H1 (cell line): ENCODE measurements at regions not wholly inside any gene's neighbourhood (a gene's known extent, or its start where the extent isn't known, plus 50 kb on each side); places are given as distances from the start of the nearest gene placed in this dataset.

ENCODE experiments used
- CTCF ChIA-PET: fragments of 300-600 bp; sonication (Branson Sonifier 250); formaldehyde crosslinking; loops from one replicate; lab custom pipeline; 2021; ENCODE audit not compliant: partially characterized antibody; lab: Charles Lee
- POLR2A ChIA-PET: fragments of 300-600 bp; sonication (Branson Sonifier 250); formaldehyde crosslinking; loops from one replicate; lab custom pipeline; 2021; ENCODE audit warnings: inconsistent platforms; ENCODE audit not compliant: partially characterized antibody; lab: Charles Lee
- DNase-seq, 2 experiments: peaks; one replicate each; pipeline versions ENCODE4 v3.0.0 to v3.0.0-alpha.2; 2010 to 2022; ENCODE audit warnings: low spot score in 2 of 2, low read depth in 1 of 2, mixed read lengths in 1 of 2
- FAIRE-seq: peaks from 2 replicates; lab custom pipeline; 2011; peaks lifted over from hg19 to GRCh38; lab: Jason Lieb, UNC
- H2AFZ ChIP-seq: 2 replicates; pipeline ENCODE4 v1.8.1; 2012; ENCODE audit warnings: low read length, inconsistent platforms
- H2AK5ac ChIP-seq: 2 replicates; pipeline ENCODE4 v1.6.1; 2013; ENCODE audit warnings: low read depth, low read length
- H2BK120ac ChIP-seq: replicated peaks from 2 replicates; pipeline ENCODE3; 2013; ENCODE audit warnings: low read depth, low read length, inconsistent platforms
- H2BK12ac ChIP-seq: 2 replicates; pipeline ENCODE4 v1.6.1; 2013; ENCODE audit warnings: low read depth, low read length
- H2BK15ac ChIP-seq: 2 replicates; pipeline ENCODE4 v1.6.1; 2013; ENCODE audit warnings: low read length
- H2BK20ac ChIP-seq: 2 replicates; pipeline ENCODE4 v1.6.1; 2013; ENCODE audit warnings: low read length
- H2BK5ac ChIP-seq: 2 replicates; pipeline ENCODE4 v1.6.1; 2013; ENCODE audit warnings: low read depth, low read length
- H3K14ac ChIP-seq: 2 replicates; pipeline ENCODE4 v1.6.1; 2013; ENCODE audit warnings: inconsistent platforms; ENCODE audit not compliant: insufficient read length
- H3K18ac ChIP-seq: 2 replicates; pipeline ENCODE4 v1.6.1; 2013; ENCODE audit warnings: low read length; ENCODE audit errors: extremely low read depth
- H3K23ac ChIP-seq: 2 replicates; pipeline ENCODE4 v1.6.1; 2013; ENCODE audit warnings: inconsistent platforms; ENCODE audit not compliant: insufficient read length
- H3K23me2 ChIP-seq: 2 replicates; pipeline ENCODE4 v1.6.1; 2013; ENCODE audit warnings: low read depth, low read length
- H3K27ac ChIP-seq: 2 replicates; pipeline ENCODE4 v1.6.1; 2011; ENCODE audit warnings: low read depth, low read length, inconsistent platforms
- H3K27me3 ChIP-seq, 4 experiments: replicated peaks in 1 of 4; 1 replicate in 1 of 4; 2 replicates in 3 of 4; pipeline versions ENCODE4 v1.6.1 to v1.8.1; 2011 to 2013; ENCODE audit warnings: low read length in 3 of 4, mild to moderate bottlenecking in 3 of 4, inconsistent platforms in 2 of 4, mixed read lengths in 2 of 4, moderate library complexity in 1 of 4; ENCODE audit not compliant: control insufficient read depth in 3 of 4, insufficient read depth in 3 of 4; ENCODE audit errors: extremely low read depth in 1 of 4
- H3K36me3 ChIP-seq, 4 experiments: 2 replicates each; pipeline versions ENCODE4 v1.6.1 to v1.8.1; 2011 to 2013; ENCODE audit warnings: mild to moderate bottlenecking in 4 of 4, low read length in 3 of 4, moderate library complexity in 2 of 4, control low read depth in 1 of 4, inconsistent platforms in 1 of 4; ENCODE audit not compliant: insufficient read depth in 4 of 4, control insufficient read depth in 2 of 4
- H3K4ac ChIP-seq: replicated peaks from 2 replicates; pipeline ENCODE3; 2013; ENCODE audit warnings: low read length, low read depth, mixed read lengths, inconsistent platforms; ENCODE audit not compliant: insufficient read length
- H3K4me1 ChIP-seq, 4 experiments: replicated peaks in 1 of 4; 1 replicate in 1 of 4; 2 replicates in 3 of 4; pipeline versions ENCODE4 v1.6.1 to v1.8.1; 2011 to 2013; ENCODE audit warnings: low read length in 3 of 4, inconsistent platforms in 2 of 4, mixed read lengths in 1 of 4; ENCODE audit not compliant: insufficient read depth in 4 of 4, control insufficient read depth in 3 of 4
- H3K4me2 ChIP-seq, 2 experiments: 2 replicates each; pipeline versions ENCODE4 v1.6.1 to v1.8.1; 2011 to 2013; ENCODE audit warnings: low read depth in 2 of 2, low read length in 2 of 2, control low read depth in 1 of 2, inconsistent platforms in 1 of 2, mild to moderate bottlenecking in 1 of 2; ENCODE audit not compliant: insufficient read depth in 1 of 2
- H3K4me3 ChIP-seq, 4 experiments: fragments of 200-600, 300-600 bp in 1 of 4; sonication (generic), shearing (Covaris generic), sonication (Bioruptor Twin) in 1 of 4; 2 replicates each; pipeline versions ENCODE4 v1.5.1 to v1.8.1; 2011 to 2016; ENCODE audit warnings: low read length in 4 of 4, low read depth in 3 of 4, control low read depth in 2 of 4, inconsistent platforms in 2 of 4, mild to moderate bottlenecking in 2 of 4, mixed read lengths in 1 of 4, moderate library complexity in 1 of 4; ENCODE audit not compliant: insufficient read depth in 2 of 4; ENCODE audit errors: extremely low read depth in 1 of 4
- H3K56ac ChIP-seq: replicated peaks from 2 replicates; pipeline ENCODE3; 2013; ENCODE audit warnings: low read depth, mild to moderate bottlenecking, mixed read lengths, low read length, inconsistent platforms; ENCODE audit not compliant: insufficient read length
- H3K79me1 ChIP-seq: 2 replicates; pipeline ENCODE4 v1.6.1; 2013; ENCODE audit warnings: low read depth, low read length, control low read depth
- H3K79me2 ChIP-seq, 2 experiments: 2 replicates each; pipeline versions ENCODE4 v1.6.1 to v1.8.1; 2012 to 2013; ENCODE audit warnings: low read length in 2 of 2, mild to moderate bottlenecking in 2 of 2, inconsistent platforms in 1 of 2; ENCODE audit not compliant: insufficient read depth in 2 of 2, control insufficient read depth in 1 of 2
- H3K9ac ChIP-seq, 4 experiments: replicated peaks in 1 of 4; 1 replicate in 1 of 4; 2 replicates in 3 of 4; pipeline versions ENCODE4 v1.6.1 to v1.8.1; 2011 to 2013; ENCODE audit warnings: low read depth in 3 of 4, low read length in 3 of 4, control low read depth in 2 of 4, mild to moderate bottlenecking in 2 of 4, moderate library complexity in 2 of 4, inconsistent platforms in 1 of 4; ENCODE audit errors: extremely low read depth in 1 of 4
- H3K9me3 ChIP-seq, 2 experiments: 2 replicates each; pipeline versions ENCODE4 v1.6.1 to v1.8.1; 2012 to 2013; ENCODE audit warnings: mild to moderate bottlenecking in 2 of 2, moderate library complexity in 2 of 2, control low read depth in 1 of 2, inconsistent platforms in 1 of 2, low read depth in 1 of 2, low read length in 1 of 2, mixed read lengths in 1 of 2; ENCODE audit not compliant: insufficient read depth in 2 of 2
- H4K20me1 ChIP-seq, 2 experiments: replicated peaks in 1 of 2; 2 replicates each; pipeline versions ENCODE3 to v1.8.1; 2011 to 2013; ENCODE audit warnings: inconsistent platforms in 2 of 2, low read length in 2 of 2, mild to moderate bottlenecking in 1 of 2; ENCODE audit not compliant: insufficient read depth in 2 of 2, control insufficient read depth in 1 of 2
- H4K5ac ChIP-seq: 2 replicates; pipeline ENCODE4 v1.6.1; 2013; ENCODE audit warnings: low read length, low read depth, mixed read lengths, inconsistent platforms; ENCODE audit not compliant: insufficient read length
- H4K8ac ChIP-seq: 2 replicates; pipeline ENCODE4 v1.8.0; 2013; ENCODE audit warnings: mild to moderate bottlenecking, moderate library complexity, low read length, inconsistent platforms; ENCODE audit not compliant: insufficient read depth; ENCODE audit errors: extremely low read depth
- H4K91ac ChIP-seq: replicated peaks from 2 replicates; pipeline ENCODE3; 2013; ENCODE audit warnings: low read length, mixed read lengths, inconsistent platforms; ENCODE audit not compliant: insufficient read length
- CEBPB ChIP-seq: IDR thresholded peaks from 2 replicates; pipeline ENCODE4 v1.6.1; 2012; ENCODE audit warnings: low read depth, low read length
- CREB1 ChIP-seq: IDR thresholded peaks from 2 replicates; pipeline ENCODE4 v1.6.1; 2012; ENCODE audit warnings: inconsistent platforms
- HDAC6 ChIP-seq: IDR thresholded peaks from one replicate; pipeline ENCODE4 v1.7.1; 2012; ENCODE audit warnings: low read depth, mild to moderate bottlenecking, inconsistent platforms, low read length, moderate library complexity
- JUN ChIP-seq: IDR thresholded peaks from 2 replicates; pipeline ENCODE4 v1.6.1; 2011; ENCODE audit warnings: low read depth, mild to moderate bottlenecking, improper control_type of control experiment, low read length
- JUND ChIP-seq: IDR thresholded peaks from 2 replicates; pipeline ENCODE4 v1.6.1; 2011; ENCODE audit warnings: mild to moderate bottlenecking, improper control_type of control experiment, low read length
- MAFK ChIP-seq: IDR thresholded peaks from 2 replicates; pipeline ENCODE4 v1.6.1; 2012; ENCODE audit warnings: low read depth, mild to moderate bottlenecking, improper control_type of control experiment, low read length
- POLR2A ChIP-seq, 2 experiments: IDR thresholded peaks; 1 replicate in 1 of 2; 2 replicates in 1 of 2; pipeline ENCODE4 v1.6.1; 2011; ENCODE audit warnings: low read depth in 2 of 2, low read length in 2 of 2, mild to moderate bottlenecking in 2 of 2; ENCODE audit errors: control extremely low read depth in 1 of 2
- POLR2AphosphoS5 ChIP-seq: IDR thresholded peaks from 2 replicates; pipeline ENCODE4 v1.6.1; 2011; ENCODE audit warnings: low read depth, low read length
- POU5F1 ChIP-seq: IDR thresholded peaks from 2 replicates; pipeline ENCODE4 v1.6.1; 2011; ENCODE audit warnings: low read depth, mild to moderate bottlenecking, low read length, moderate library complexity
- RAD21 ChIP-seq, 2 experiments: IDR thresholded peaks in 1 of 2; conservative IDR thresholded peaks in 1 of 2; 2 replicates each; pipeline ENCODE4 v1.6.1; 2011; ENCODE audit warnings: low read depth in 2 of 2, low read length in 2 of 2, improper control_type of control experiment in 1 of 2, inconsistent platforms in 1 of 2, mild to moderate bottlenecking in 1 of 2, moderate library complexity in 1 of 2
- SIN3A ChIP-seq, 2 experiments: IDR thresholded peaks in 1 of 2; conservative IDR thresholded peaks in 1 of 2; 2 replicates each; pipeline ENCODE4 v1.6.1; 2011 to 2012; ENCODE audit warnings: low read length in 2 of 2, improper control_type of control experiment in 1 of 2, low read depth in 1 of 2, mild to moderate bottlenecking in 1 of 2
- SP4 ChIP-seq: IDR thresholded peaks from 2 replicates; pipeline ENCODE4 v1.6.1; 2012; ENCODE audit warnings: low read length, inconsistent platforms
- SUZ12 ChIP-seq: fragments of 200-600 bp; sonication (generic); IDR thresholded peaks from 2 replicates; pipeline ENCODE4 v1.6.1; 2012; ENCODE audit warnings: mild to moderate bottlenecking, inconsistent platforms, low read length, moderate library complexity, mixed read lengths
- TAF1 ChIP-seq: IDR thresholded peaks from 2 replicates; pipeline ENCODE4 v1.6.1; 2011; ENCODE audit warnings: mild to moderate bottlenecking, low read depth, low read length
- TAF7 ChIP-seq: optimal IDR thresholded peaks from 2 replicates; pipeline ENCODE3; 2011; ENCODE audit warnings: low read depth, mild to moderate bottlenecking, inconsistent platforms, low read length, moderate library complexity, borderline replicate concordance
- TCF12 ChIP-seq: IDR thresholded peaks from 2 replicates; pipeline ENCODE4 v1.6.1; 2011; ENCODE audit warnings: low read depth, mild to moderate bottlenecking, low read length
- YY1 ChIP-seq: IDR thresholded peaks from 2 replicates; pipeline ENCODE4 v1.6.1; 2011; ENCODE audit warnings: low read depth, mild to moderate bottlenecking, low read length
- WGBS, 2 experiments: shearing (Covaris generic) in 1 of 2; methylation state at CpG; one replicate each; pipeline versions ENCODE4 v1.1.6 to v1.1.7; 2013 to 2015; ENCODE audit warnings: low lambda C conversion rate in 2 of 2, mixed read lengths in 2 of 2, inconsistent platforms in 1 of 2, low coverage in 1 of 2, missing lambda C conversion rate in 1 of 2; ENCODE audit not compliant: insufficient replicate concordance in 2 of 2, insufficient coverage in 1 of 2, insufficient read length in 1 of 2; ENCODE audit errors: extremely low coverage in 1 of 2, missing lambda C conversion rate in 1 of 2; 5-methylcytosine and 5-hydroxymethylcytosine counted together

DNA sequence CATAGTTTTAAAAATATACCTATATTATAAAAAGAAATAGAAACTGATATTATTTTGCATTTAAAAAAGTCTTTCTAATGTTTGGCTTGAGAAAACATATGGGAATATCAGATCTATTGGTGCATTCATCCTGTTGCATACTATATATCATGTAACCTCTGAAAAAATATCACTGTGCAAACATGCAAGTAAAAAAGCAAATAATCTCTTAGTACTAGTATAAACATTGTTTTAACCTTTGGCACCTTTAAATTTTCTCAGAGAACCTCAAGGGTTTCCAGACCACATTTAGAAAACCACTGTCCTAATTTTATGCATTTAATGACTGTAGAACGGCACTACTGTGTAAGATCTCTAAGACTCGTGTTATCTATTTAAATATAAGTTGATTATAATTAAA, 416.8 kb downstream of the LRFN5 start:
- Histone ChIP-seq H3K18ac (no peak overlapping the region), H3K14ac (no peak overlapping the region), H2BK5ac (no peak overlapping the region), H3K4me2 (no peak overlapping the region), H4K91ac (no peak overlapping the region), H4K5ac (no peak overlapping the region), H4K20me1 (no peaks in the 10 kb centered on the region), H3K79me2 (no peaks in the 10 kb centered on the region), H3K4me1 (no peaks in the 10 kb centered on the region), H3K56ac (no peak overlapping the region), H2BK15ac (no peak overlapping the region), H3K36me3 (no peaks in the 10 kb centered on the region), H3K9ac (no peak overlapping the region), H3K9me3 (no peaks in the 10 kb centered on the region), H2AFZ (no peak overlapping the region), H2BK20ac (no peak overlapping the region), H3K79me1 (no peaks in the 10 kb centered on the region), H4K8ac (no peak overlapping the region), H2BK12ac (no peak overlapping the region), H2AK5ac (no peak overlapping the region), H3K23me2 (no peaks in the 10 kb centered on the region), H3K23ac (no peak overlapping the region), H3K4me3 (no peak overlapping the region), H3K4ac (no peak overlapping the region), H3K27ac (no peak overlapping the region), H2BK120ac (no peak overlapping the region), H3K27me3 (no peaks in the 10 kb centered on the region)
- CTCF ChIA-PET, result no interaction called here
- POLR2A ChIA-PET, result no interaction called here
- no peak for DNase-seq
- no peak for FAIRE-seq
- no peak for TF ChIP-seq POLR2AphosphoS5
- no peak for TF ChIP-seq POU5F1
- TF ChIP-seq SUZ12, result no peak
- no peak for TF ChIP-seq MAFK
- TF ChIP-seq POLR2A (IDR thresholded peaks at IDR 0.05; ENCODE audit: control extremely low read depth in 1 of 2, low read depth in 2 of 2, low read length in 2 of 2), result no peak
- no peak for TF ChIP-seq JUND
- TF ChIP-seq JUN, result no peak
- no peak for TF ChIP-seq TAF1
- no peak for TF ChIP-seq CEBPB
- TF ChIP-seq YY1, result no peak
- no peak for TF ChIP-seq TCF12
- TF ChIP-seq CREB1, result no peak
- TF ChIP-seq RAD21 (IDR thresholded peaks at IDR 0.05 in 1 of 2, conservative IDR thresholded peaks at IDR 0.05 in 1 of 2; ENCODE audit: low read depth in 2 of 2, low read length in 2 of 2), result no peak
- TF ChIP-seq SP4, result no peak
- TF ChIP-seq HDAC6, result no peak
- no peak for TF ChIP-seq TAF7
- TF ChIP-seq SIN3A (conservative IDR thresholded peaks at IDR 0.05 in 1 of 2, IDR thresholded peaks at IDR 0.05 in 1 of 2; ENCODE audit: low read depth in 1 of 2, low read length in 2 of 2), result no peak
- WGBS, 2 experiments, result 94% methylated on average over 2 of the region's 2 CpGs; no CpG with 5 or more reads in 1 of the 2 experiments
